NCI-H510A (cell line): ENCODE measurements at regions not wholly inside any gene's neighbourhood (a gene's known extent, or its start where the extent isn't known, plus 50 kb on each side); places are given as distances from the start of the nearest gene placed in this dataset.
"Not testable (repeated sequence)": the region's sequence is repeated elsewhere in the genome, so short reads cannot be mapped to it uniquely, and the experiment has no call there.

ENCODE experiments used
- DNase-seq: peaks from one replicate; lab custom pipeline; 2025; lab: John Stamatoyannopoulos, UW

DNA sequence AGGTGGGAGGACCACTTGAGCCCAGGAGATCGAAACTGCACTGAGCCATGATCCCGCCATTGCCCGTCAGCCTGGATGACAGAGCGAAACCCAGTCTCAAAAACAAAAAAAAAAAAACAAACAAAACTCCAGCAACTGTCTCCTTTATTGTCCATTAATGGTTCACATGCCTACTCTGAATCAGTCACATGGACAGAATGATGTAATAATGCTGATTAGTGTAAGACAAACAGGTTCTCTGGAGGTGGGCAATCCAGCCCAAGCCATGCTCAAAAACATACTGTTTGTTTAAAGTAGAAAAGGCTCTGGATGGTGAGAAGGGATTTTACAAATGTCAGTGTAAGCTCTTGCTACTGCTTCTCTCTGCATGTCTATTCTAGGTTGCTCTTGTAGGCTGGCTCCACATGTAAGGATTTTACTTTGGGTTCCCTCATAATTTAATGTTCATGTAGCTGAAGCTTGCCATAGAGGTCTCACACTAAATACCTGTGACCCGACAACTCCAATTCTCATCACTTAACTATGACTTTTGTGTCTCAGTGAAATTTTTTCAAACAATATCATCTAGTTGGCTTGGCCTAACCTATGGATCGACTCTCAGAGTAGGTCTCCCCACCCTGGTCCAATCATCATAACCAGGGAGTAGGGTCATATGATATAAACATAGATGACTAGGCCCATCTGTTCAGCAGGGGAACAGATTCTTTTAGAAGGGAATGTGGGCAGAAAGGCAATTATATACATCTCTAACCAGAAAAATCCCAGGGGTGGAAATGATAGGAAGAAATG lies 83.9 kb upstream of the SLC39A10 start:
- DNase-seq, result no peak

DNA sequence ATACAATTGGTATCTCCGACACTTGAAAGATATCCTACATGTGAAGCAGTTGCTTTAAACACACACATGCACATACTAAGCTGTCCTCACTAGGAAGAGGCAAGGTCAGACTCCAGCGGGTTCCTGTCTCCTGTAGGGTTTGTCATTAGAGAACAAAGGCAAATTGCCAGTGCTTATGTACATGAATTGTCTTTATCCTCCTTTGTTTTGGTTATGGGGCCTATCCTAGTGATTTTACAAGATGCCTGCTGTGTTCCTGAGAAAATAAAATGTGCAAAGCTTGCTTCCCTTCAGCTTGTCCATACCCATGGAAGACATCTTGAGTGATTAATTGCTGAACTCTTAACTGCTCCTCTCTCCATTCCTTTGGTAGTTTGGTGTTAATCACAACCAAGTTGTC lies 86.7 kb upstream of the SLC39A10 start:
- no peak for DNase-seq

- no peak for DNase-seq
Measured at GRCh38 chr2:195569255-195569654, 87.8 kb upstream of the SLC39A10 start.

GRCh38 chr2:195564625-195565135 lies 92.3 kb upstream of the SLC39A10 start:
- DNase-seq, result not testable (repeated sequence)

- DNase-seq, result no peak
Measured at GRCh38 chr2:195563857-195564512, 93.0 kb upstream of the SLC39A10 start.

DNA sequence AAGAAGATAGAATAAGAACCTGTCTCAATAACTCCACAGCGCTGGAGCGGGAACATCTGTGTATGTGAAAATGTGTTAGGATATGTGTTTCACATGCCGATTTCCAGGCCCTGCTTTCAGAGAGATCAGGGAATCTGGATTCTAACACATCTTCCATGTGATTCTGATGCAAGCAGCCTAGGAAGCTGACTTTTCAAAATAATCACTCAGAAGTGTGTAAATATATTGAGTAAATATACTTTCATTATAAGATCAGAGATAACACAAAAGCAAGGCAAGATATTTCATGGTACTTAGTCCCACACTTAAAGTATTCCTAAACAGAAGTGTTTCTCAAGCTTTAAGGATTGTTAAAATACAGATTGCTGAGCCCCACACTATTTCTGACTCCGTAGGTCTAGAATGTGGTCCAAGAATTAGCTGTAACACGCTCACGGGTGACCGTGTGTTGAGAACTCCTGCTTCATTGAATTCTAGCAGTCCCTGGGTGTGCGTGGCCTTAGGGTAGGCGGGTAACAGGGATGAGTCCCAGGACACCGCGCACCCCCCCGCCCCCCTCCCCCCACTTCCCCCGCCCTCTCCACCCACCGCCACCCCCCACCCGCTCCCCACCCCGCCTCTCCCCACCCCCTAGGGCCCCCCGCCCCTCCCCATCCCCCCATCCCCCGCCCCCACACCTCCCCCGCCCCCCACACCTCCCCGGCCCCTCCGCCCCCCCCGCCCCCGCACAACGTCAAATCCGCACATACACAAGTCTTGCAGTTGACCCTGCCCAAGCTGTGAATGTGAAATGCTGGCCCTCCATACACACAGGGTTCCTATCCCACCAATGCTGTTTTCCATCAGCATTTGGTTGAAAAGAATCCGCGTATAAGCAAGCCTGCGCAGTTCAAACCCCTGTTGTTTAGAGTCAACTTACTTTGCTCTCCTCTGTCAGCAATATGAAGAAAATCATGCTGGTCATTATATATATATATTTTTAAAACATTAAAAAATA lies 94.2 kb upstream of the SLC39A10 start:
- no peak for DNase-seq

GRCh38 chr2:195561116-195561921 lies 95.7 kb upstream of the SLC39A10 start:
- no peak for DNase-seq

GRCh38 chr2:195560209-195560895 lies 96.7 kb upstream of the SLC39A10 start:
- no peak for DNase-seq

DNA sequence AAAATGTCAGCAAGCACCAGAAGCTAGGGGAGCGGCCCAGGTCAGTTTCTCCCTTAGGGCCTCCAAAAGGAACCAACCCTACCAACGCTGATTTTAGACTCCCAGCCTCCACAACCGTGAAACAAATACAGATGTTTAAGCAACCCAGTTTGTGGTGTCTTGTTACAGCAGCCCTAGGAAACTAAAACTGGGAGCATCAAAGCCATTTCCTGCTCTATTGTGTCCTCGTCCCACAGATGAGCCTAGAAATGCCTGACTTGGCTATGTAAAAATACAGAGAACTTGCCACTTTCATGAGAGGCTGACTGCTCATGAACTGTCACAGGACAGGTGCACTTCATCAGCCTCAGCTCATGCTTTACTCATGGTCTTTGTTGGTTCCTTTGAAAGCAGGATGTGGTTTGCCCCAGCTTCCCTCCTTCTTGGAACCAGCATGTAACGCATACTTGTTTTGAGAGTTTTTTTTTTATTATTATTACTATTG lies 97.6 kb upstream of the SLC39A10 start:
- DNase-seq, result no peak

GRCh38 chr2:195555971-195556370 lies 101.1 kb upstream of the SLC39A10 start:
- no peak for DNase-seq

- no peak for DNase-seq
Measured at GRCh38 chr2:195552581-195552980, 104.4 kb upstream of the SLC39A10 start.

- DNase-seq, result no peak
Measured at GRCh38 chr2:195548198-195548940, 108.7 kb upstream of the SLC39A10 start.

DNA sequence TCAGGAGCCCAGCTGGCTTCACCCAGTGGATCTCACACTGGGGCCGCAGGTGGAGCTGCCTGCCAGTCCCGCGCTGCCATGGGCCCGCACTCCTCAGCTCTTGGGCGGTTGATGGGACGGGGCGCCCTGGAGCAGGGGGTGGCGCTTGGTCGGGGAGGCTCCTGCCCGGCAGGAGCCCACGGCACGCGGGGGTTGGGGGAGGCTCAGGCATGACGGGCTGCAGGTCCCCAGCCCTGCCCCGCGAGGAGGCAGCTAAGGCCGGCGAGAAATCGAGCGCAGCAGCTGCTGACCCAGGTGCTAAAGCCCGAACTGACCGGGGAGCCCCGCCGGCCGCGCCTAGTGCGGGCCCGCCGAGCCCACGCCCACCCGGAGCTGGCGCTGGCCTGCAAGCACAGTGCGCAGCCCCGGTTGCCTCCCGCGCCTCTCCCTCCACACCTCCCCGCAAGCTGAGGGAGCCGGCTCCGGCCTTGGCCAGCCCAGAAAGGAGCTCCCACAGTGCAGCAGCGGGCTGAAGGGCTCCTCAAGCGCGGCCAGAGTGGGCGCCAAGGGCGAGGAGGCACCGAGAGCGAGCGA lies 109.7 kb upstream of the SLC39A10 start:
- not testable (repeated sequence) for DNase-seq

- DNase-seq, result no peak
Measured at GRCh38 chr2:195545811-195546210, 111.2 kb upstream of the SLC39A10 start.

GRCh38 chr2:195543902-195544894 lies 112.8 kb upstream of the SLC39A10 start:
- DNase-seq, result no peak

GRCh38 chr2:195543063-195543462 lies 114.0 kb upstream of the SLC39A10 start:
- no peak for DNase-seq

GRCh38 chr2:195542067-195542466 lies 115.0 kb upstream of the SLC39A10 start:
- no peak for DNase-seq

DNA sequence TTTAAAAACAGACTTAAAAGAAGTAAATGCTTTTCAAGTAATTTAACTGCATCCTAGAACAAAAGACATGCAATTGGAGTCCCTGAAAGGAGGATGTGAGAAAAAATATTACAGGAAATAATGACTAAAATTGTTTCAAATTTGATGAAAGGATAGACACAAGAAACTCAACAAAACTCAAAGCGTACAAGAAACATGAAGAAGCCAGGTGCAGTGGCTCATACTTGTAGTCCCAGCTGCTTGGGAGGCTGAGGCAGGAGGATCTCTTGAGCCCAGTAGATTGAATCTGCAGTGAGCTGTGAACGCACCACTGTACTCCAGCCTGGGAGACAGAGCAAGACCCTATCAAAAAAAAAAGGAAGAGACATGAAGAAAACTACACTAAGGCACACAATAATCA lies 118.1 kb upstream of the SLC39A10 start:
- DNase-seq, result no peak
